PC-9 (cell line): ENCODE measurements at regions not wholly inside any gene's neighbourhood (a gene's known extent, or its start where the extent isn't known, plus 50 kb on each side); places are given as distances from the start of the nearest gene placed in this dataset.

Experiments
- BruUV-seq: library from RNA; stranded (reverse); fragments of 400-500 nt; replicated peaks from 2 replicates; lab custom pipeline; 2021; lab: Mats Ljungman, UMichigan
- CTCF ChIA-PET: fragments of 300-600 bp; sonication (Branson Sonifier 250); formaldehyde crosslinking; loops from one replicate; lab custom pipeline; 2022; ENCODE audit warnings: antibody characterized with exemption; lab: Charles Lee
- POLR2A ChIA-PET: fragments of 300-600 bp; sonication (Branson Sonifier 250); formaldehyde crosslinking; loops from one replicate; lab custom pipeline; 2022; ENCODE audit warnings: antibody characterized with exemption; ENCODE audit not compliant: unreplicated experiment; lab: Charles Lee
- DNase-seq, 2 experiments: peaks; one replicate each; pipeline versions ENCODE4 v3.0.0 to v3.0.0-alpha.2; 2015 to 2022; ENCODE audit warnings: mixed read lengths in 1 of 2
- H2AFZ ChIP-seq: fragments of 200-600 bp; sonication (generic); 2 replicates; pipeline ENCODE4 v1.8.1; 2017; ENCODE audit warnings: antibody characterized with exemption
- H3F3A ChIP-seq: fragments of 200-600 bp; sonication (generic); 2 replicates; pipeline ENCODE4 v1.8.1; 2017; ENCODE audit warnings: antibody characterized with exemption, mild to moderate bottlenecking, low read depth; ENCODE audit not compliant: insufficient read depth
- H3K27ac ChIP-seq: fragments of 200-600 bp; sonication (generic); 2 replicates; pipeline ENCODE4 v1.6.1; 2016; ENCODE audit warnings: mixed run types
- H3K27me3 ChIP-seq: fragments of 200-600 bp; sonication (generic); 2 replicates; pipeline ENCODE4 v1.6.1; 2016; ENCODE audit warnings: low read depth, mixed run types; ENCODE audit not compliant: insufficient read depth
- H3K36me3 ChIP-seq: fragments of 200-600 bp; sonication (generic); 2 replicates; pipeline ENCODE4 v1.6.1; 2016; ENCODE audit warnings: low read depth, mixed run types
- H3K4me1 ChIP-seq: fragments of 200-600 bp; sonication (generic); replicated peaks from 2 replicates; pipeline ENCODE4 v1.6.1; 2016; ENCODE audit warnings: mixed run types; ENCODE audit not compliant: insufficient read depth
- H3K4me2 ChIP-seq: fragments of 200-600 bp; sonication (generic); 2 replicates; pipeline ENCODE4 v1.6.1; 2017; ENCODE audit warnings: mixed run types
- H3K4me3 ChIP-seq: fragments of 200-600 bp; sonication (generic); 2 replicates; pipeline ENCODE4 v1.6.1; 2016; ENCODE audit warnings: mixed run types
- H3K79me2 ChIP-seq: fragments of 200-600 bp; sonication (generic); 2 replicates; pipeline ENCODE4 v1.6.1; 2017; ENCODE audit warnings: low read depth, mixed run types
- H3K9me2 ChIP-seq: fragments of 200-600 bp; sonication (generic); 2 replicates; pipeline ENCODE4 v1.8.1; 2017; ENCODE audit warnings: mild to moderate bottlenecking; ENCODE audit not compliant: insufficient read depth
- H3K9me3 ChIP-seq: fragments of 200-600 bp; sonication (generic); 2 replicates; pipeline ENCODE4 v1.8.1; 2016; ENCODE audit warnings: low read depth; ENCODE audit not compliant: insufficient read depth
- H4K20me1 ChIP-seq: fragments of 200-600 bp; sonication (generic); 2 replicates; pipeline ENCODE4 v1.8.1; 2017; ENCODE audit not compliant: insufficient read depth
- CTCF ChIP-seq: fragments of 200-600 bp; sonication (generic); conservative IDR thresholded peaks from 2 replicates; pipeline ENCODE4 v1.6.1; 2017; ENCODE audit warnings: mixed run types, antibody characterized with exemption, mild to moderate bottlenecking, moderate library complexity
- EZH2 ChIP-seq: fragments of 200-600 bp; sonication (generic); IDR thresholded peaks from 2 replicates; pipeline ENCODE4 v1.8.0; 2017; ENCODE audit warnings: antibody characterized with exemption, low read depth
- intact Hi-C: fragments of 100-400 bp; cut with micrococcal nuclease; formaldehyde crosslinking; loops from one replicate; pipeline ENCODE4 v1.10.0; 2022; ENCODE audit not compliant: unreplicated experiment

- H3K27me3 ChIP-seq: no peaks in the 10 kb centered on the region
- POLR2A ChIA-PET: no interaction called here
- BruUV-seq: no TSS peak
Measured at GRCh38 chrX:10819973-10820372, 199.6 kb upstream of the MID1 start.

GRCh38 chrX:10821293-10821692, 200.9 kb upstream of the MID1 start:
- no TSS peak for BruUV-seq
- Histone ChIP-seq H3K9me2 (no peaks in the 10 kb centered on the region), H3K79me2 (no peaks in the 10 kb centered on the region), H3K9me3 (no peaks in the 10 kb centered on the region), H3K4me1 (no peaks in the 10 kb centered on the region), H3K4me3 (no peak overlapping the region), H3K4me2 (no peak overlapping the region), H4K20me1 (no peaks in the 10 kb centered on the region), H2AFZ (no peak overlapping the region), H3K36me3 (no peaks in the 10 kb centered on the region), H3K27ac (no peak overlapping the region), H3F3A (no peaks in the 10 kb centered on the region), H3K27me3 (no peaks in the 10 kb centered on the region)
- ChIA-PET CTCF (no interaction called here), POLR2A (no interaction called here)
- intact Hi-C loops: no loop called here
- no peak for DNase-seq
- TF ChIP-seq EZH2: no peak
- no peak for TF ChIP-seq CTCF

More at GRCh38 chrX:10819973-10820372, 199.6 kb upstream of the MID1 start:
- Histone ChIP-seq H3K9me2 (no peaks in the 10 kb centered on the region), H3K79me2 (no peaks in the 10 kb centered on the region), H2AFZ (no peak overlapping the region), H3F3A (no peaks in the 10 kb centered on the region), H3K9me3 (no peaks in the 10 kb centered on the region), H3K4me2 (no peak overlapping the region), H3K36me3 (no peaks in the 10 kb centered on the region), H4K20me1 (no peaks in the 10 kb centered on the region), H3K4me3 (no peak overlapping the region), H3K27ac (no peak overlapping the region), H3K4me1 (no peaks in the 10 kb centered on the region)
- DNase-seq: no peak
- intact Hi-C loops: no loop called here
- CTCF ChIA-PET: no interaction called here
- no peak for TF ChIP-seq CTCF
- no peak for TF ChIP-seq EZH2

- Histone ChIP-seq H3K4me3 (no peak overlapping the region), H3K79me2 (no peaks in the 10 kb centered on the region), H2AFZ (no peak overlapping the region), H3K9me2 (no peaks in the 10 kb centered on the region), H3K4me2 (no peak overlapping the region), H3K27me3 (no peaks in the 10 kb centered on the region), H3K36me3 (no peaks in the 10 kb centered on the region), H3K9me3 (no peaks in the 10 kb centered on the region), H3K27ac (no peak overlapping the region), H3F3A (peaks cover under 1% of the 10 kb centered on the region; the same call in 1 of the 2 replicates), H3K4me1 (peaks cover 15% of the 10 kb centered on the region), H4K20me1 (no peaks in the 10 kb centered on the region)
- POLR2A ChIA-PET: no interaction called here
- DNase-seq: no peak
- BruUV-seq: no TSS peak
- intact Hi-C loops: no loop called here
- TF ChIP-seq CTCF: no peak
- CTCF ChIA-PET: no interaction called here
Measured at GRCh38 chrX:10828036-10828435, 207.7 kb upstream of the MID1 start.
